GM12864 (cell line): ENCODE measurements at regions not wholly inside any gene's neighbourhood (a gene's known extent, or its start where the extent isn't known, plus 50 kb on each side); places are given as distances from the start of the nearest gene placed in this dataset.
"Not testable (repeated sequence)": the region's sequence is repeated elsewhere in the genome, so short reads cannot be mapped to it uniquely, and the experiment has no call there.

Source experiments
- DNase-seq: peaks from one replicate; pipeline ENCODE4 v3.0.0-alpha.2; 2011; ENCODE audit warnings: low read depth
- H3K4me3 ChIP-seq: 2 replicates; pipeline ENCODE4 v1.5.1; 2011; ENCODE audit warnings: mild to moderate bottlenecking, low read depth, low read length, control low read depth
- TF ChIP-seq, protein P1 (sequence below): IDR thresholded peaks from 2 replicates; pipeline ENCODE4 v1.5.1; 2011; ENCODE audit warnings: low read depth, mild to moderate bottlenecking, moderate library complexity, low read length, control low read depth, inconsistent platforms; ENCODE audit errors: missing control alignments

DNA sequence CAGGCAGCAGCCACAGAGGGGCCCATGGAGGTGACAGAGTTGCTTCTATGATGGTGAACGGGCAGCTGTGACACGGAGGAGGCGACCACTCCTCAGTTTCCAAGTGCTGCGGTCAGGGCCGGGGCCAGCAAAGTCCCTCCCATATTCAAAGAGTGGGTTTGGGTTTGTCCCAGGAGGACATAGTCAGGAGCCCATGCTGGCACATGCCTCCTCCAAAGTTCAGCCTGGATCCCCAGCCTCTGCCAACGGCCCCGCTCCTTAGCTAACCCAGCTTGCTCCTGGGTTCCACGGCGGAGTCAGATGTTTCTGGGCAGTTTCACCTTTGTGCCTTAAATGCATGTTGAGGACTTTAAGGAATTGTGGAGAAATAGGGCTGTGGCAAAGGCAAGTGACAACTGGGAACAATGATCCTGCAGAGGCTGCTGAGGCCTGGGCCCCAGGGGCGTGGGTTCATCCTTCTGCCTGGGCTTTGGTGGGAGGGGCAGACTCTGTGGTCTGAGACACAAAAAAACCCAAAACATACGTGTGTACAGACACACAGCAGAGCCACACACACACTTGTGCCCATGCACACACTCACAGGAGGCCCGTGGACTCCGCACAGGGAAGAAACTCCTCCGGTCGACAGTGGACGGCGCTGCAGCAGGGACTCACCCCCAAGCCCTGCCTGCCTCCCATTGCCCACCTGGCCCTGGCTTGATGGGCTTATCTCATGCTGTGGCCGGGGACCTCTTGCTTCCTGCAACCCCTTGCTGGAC, 399.4 kb downstream of the TMEM121 start:
- TF ChIP-seq, protein P1, sequence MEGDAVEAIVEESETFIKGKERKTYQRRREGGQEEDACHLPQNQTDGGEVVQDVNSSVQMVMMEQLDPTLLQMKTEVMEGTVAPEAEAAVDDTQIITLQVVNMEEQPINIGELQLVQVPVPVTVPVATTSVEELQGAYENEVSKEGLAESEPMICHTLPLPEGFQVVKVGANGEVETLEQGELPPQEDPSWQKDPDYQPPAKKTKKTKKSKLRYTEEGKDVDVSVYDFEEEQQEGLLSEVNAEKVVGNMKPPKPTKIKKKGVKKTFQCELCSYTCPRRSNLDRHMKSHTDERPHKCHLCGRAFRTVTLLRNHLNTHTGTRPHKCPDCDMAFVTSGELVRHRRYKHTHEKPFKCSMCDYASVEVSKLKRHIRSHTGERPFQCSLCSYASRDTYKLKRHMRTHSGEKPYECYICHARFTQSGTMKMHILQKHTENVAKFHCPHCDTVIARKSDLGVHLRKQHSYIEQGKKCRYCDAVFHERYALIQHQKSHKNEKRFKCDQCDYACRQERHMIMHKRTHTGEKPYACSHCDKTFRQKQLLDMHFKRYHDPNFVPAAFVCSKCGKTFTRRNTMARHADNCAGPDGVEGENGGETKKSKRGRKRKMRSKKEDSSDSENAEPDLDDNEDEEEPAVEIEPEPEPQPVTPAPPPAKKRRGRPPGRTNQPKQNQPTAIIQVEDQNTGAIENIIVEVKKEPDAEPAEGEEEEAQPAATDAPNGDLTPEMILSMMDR = no peak
- H3K4me3 ChIP-seq = no peak overlapping the region
- no peak for DNase-seq

DNA sequence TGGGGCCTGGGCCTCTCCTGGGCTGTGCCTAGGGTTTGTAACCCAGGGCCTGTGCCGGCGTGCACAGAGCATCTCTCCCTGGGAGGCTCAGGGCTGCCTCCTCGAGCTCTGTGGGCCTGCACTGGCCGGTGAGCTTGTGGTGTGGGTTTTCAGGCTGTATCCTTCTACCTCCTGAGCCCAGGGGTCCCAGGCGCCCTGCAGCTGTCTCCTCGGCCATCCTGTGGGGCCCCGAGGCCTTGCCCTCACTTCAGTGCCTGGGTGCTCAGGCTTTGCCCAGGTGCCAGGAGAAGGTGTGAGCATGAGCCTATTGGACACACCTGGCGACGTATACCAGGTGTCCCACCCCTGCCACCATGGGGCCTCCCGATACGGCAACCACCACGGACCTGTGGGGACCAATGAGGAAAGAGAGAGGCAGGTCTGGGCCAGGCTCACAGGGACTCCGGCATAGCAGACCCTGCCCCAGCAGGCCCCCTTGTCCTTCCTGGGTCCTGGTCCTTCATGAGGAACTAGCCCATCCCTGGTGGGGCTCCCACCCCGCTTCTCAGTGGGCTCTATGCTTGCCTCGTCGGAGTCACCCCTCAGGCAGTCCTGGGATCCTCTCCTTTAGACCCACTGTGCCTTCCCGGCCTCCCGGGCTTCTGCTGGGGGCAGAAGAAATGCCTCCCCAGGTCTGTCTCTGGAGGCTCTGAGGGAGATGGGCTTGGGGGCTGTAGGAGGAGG, 400.2 kb downstream of the TMEM121 start:
- DNase-seq = no peak
- TF ChIP-seq, protein P1 = no peak
- H3K4me3 ChIP-seq = no peak overlapping the region

DNA sequence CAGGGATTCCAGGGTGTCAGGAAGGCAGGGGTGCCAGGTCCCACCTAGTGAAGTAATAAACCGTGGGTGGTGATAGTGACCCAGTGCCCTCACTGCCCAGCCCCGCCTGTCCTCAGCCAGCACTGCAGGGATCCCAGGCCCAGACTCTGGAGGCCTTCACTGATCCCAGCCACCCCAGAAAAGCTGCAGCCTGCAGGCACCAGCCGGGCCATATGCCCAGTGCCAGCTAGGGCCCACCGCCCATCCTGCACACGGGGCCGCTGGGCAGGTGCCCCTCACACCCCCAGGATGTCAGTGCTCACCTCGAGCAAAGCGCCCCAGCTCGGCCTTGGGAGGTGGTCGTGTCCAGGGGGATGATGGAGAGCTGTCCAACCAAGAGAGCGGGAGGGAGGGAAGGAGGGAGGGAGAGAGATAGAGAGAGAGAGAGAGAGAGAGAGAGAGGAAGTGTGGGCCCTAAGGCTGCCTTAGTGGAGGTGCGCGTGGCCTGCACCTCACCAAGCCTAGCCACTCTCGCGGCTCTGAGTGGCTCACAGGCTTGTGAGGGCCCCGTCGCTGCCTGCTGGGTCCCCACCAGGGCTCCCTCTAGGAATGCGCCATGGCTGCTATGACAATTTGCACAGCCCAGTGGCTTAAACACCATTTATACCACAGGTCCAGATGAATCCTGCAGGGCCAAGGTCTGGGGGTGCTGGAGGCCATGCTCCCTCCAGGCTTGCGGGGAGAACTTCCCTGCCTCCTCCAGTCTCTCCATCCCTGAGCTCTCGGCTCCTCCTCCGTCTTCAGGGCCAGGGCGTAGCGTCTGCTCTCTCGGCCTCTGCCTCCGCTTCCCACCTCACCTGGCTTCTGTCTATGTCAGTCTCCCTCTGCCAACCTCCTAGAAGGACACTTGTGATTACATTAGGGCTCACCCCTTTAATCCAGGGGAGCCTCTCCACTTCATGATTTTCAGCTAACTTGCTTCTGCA, 401.0 kb downstream of the TMEM121 start:
- no peak for DNase-seq

DNA sequence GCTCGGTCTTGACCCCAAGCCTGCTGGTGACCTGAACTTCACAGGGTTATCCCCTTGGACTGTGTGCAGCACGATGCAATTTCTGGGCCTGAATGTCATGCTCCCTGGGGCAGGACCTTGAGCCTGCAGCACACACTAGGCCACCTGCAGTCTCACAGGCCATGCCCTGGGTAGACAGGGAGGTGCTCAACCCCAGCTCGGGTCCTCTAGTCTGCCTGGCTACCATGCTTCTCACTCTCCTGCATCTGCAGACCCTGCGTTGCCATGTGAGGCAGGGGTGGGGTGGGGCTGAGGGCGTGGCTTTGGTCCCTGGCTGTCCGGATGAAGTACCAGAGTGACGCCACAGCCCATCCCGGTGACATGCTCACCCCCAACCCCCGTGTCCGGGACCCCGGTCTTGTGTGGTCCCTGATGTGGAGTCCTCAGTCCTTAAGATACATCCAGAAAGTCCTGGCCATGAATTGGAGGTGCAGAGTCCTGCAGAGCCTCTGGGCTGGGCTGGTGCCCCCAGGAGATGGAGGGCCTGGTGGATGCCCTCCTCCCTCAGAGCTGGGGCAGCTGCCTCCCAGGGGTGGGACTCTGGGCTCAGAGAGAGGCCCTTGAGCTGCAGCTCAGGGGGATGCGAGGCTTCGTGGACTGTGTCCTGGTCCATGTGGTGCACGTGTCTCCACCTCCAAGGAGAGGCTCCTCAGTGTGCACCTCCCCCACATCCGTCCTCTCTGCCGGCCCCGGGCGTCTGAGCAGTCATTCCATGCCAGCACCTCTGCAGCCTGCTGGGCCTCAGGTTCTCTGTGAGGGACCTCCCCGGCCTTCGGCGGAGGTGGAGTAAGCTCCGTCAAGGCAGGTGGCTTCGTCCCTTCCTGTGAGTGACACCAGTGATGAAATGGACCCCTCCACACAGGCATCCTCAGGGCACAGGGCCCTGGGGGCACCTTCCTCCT, 402.1 kb downstream of the TMEM121 start:
- H3K4me3 ChIP-seq, DNase-seq: not testable (repeated sequence)

More for the DNA sequence above, 401.0 kb downstream of the TMEM121 start:
- TF ChIP-seq, protein P1 = no peak
- H3K4me3 ChIP-seq = no peak overlapping the region

DNA sequence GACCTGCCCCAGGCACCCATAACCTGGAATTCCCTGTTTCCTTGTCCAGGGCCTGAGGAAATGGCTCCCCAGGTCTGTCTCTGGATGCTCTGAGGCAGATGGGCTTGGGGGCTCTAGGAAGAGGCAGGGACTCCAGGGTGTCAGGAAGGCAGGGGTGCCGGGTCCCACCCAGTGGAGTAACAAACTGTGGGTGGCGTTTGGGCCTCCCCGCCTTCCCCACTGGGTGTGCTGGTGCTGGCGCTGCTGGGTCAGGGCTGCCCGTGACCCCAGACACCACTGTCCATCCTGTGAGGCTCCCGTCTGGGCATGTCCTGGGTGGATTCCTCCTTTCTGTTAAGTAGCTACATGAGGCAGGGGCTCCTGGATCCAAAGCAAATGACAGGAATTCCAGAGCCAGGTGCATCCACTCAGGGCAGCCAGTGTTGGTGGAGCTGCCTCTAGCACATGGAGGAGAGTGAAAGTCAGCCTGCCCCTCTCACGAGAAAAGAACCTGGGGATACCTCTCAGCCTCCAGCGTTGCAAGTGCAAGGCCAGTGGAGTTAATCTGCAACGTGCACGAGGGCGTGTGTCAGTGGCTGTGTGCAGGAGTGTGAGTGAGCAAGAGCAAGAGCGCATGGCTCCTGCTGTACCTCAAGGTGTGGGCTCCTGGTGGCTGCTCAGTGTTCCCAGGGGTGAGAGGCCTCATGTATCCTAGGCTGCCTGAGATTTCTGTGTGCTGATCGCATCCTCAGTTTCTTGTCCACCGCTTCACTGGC, 403.1 kb downstream of the TMEM121 start:
- TF ChIP-seq, protein P1 = no peak
- DNase-seq = no peak
- H3K4me3 ChIP-seq = no peak overlapping the region

DNA sequence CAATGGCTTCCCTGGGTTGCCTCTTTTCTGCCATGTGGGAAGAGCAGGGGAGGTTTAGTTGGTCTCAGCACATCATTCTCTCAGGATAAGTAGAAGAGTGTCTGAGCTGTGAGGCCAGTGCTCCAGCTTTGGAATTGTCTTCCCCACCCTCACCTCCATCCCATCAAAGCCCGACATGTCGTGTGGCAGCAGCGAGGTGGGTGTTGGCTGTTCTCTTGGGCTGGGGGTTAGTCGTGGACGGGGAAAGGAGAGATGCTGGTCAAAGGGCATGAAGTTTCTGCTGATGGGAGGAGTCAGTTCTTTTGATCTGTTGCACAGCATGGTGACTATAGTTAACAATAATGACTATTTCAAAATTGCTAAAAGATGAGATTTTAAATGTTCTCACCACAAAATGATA, 404.2 kb downstream of the TMEM121 start:
- no peak for DNase-seq
- H3K4me3 ChIP-seq = no peak overlapping the region
- TF ChIP-seq, protein P1 = no peak
